ENCODE measurements at regions not wholly inside any gene's neighbourhood (a gene's known extent, or its start where the extent isn't known, plus 50 kb on each side); places are given as distances from the start of the nearest gene placed in this dataset.

DNA sequence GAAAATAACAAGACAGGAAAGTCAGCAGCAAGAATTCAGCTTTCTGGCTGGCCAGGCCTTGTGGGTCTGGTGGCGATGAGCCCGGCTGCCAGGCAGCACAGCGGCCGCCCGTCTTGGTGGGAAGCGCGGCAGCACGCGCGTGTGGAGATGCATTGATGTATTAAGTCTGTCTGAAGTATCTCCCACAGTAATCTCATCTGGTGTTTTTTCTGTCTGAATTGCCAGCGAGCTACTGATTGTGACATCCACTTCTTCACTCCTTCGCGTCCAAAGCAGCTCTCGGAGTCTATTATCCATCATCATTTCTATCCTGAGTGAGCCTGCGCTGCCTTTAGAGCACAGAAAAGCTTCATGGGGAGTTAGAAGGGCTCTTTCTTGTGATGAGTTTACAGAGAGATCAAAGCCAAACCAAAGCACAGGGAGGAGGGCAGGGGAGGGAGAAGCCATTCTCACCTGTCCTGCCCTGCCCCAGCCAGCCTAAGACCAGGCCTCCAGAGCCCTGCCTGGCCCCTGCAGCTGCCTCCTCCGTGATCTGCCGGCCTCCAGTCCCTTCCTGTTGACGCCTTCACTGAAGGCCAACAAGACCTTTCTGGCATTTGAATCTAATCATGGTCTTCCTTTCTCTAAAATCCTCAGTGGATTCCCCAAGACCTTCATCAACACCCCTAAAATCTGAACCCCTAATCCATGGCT lies 1419.0 kb downstream of the TBC1D22A start:
- TF ChIP-seq, protein P1, sequence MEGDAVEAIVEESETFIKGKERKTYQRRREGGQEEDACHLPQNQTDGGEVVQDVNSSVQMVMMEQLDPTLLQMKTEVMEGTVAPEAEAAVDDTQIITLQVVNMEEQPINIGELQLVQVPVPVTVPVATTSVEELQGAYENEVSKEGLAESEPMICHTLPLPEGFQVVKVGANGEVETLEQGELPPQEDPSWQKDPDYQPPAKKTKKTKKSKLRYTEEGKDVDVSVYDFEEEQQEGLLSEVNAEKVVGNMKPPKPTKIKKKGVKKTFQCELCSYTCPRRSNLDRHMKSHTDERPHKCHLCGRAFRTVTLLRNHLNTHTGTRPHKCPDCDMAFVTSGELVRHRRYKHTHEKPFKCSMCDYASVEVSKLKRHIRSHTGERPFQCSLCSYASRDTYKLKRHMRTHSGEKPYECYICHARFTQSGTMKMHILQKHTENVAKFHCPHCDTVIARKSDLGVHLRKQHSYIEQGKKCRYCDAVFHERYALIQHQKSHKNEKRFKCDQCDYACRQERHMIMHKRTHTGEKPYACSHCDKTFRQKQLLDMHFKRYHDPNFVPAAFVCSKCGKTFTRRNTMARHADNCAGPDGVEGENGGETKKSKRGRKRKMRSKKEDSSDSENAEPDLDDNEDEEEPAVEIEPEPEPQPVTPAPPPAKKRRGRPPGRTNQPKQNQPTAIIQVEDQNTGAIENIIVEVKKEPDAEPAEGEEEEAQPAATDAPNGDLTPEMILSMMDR (IDR thresholded peaks at IDR 0.05; ENCODE audit: extremely low read depth, missing control alignments), result no peak

DNA sequence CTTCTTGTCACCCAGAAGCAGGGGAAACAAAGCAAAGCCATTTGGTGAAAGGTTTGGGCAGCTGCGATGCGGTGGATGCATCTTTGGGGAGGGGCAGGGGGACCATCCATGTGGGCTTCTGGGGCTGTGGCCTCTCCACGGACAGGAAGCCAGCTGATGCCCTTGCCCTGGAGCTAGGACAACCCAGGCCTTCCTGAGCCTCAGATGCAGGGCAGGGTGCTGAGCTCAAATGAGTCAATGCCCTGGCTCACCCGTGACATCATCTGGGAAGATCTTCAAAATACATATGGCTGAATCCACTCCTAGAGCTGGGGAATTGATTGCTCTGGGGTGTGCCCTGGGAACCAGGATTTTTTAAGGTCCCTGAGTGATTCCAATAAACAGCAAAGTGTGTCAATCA lies 1418.2 kb downstream of the TBC1D22A start:
- TF ChIP-seq, protein P1 (IDR thresholded peaks at IDR 0.05; ENCODE audit: extremely low read depth, missing control alignments), result no peak
- DNase-seq (ENCODE audit: low spot score), result no peak

More for the DNA sequence above, 1419.0 kb downstream of the TBC1D22A start:
- no peak for DNase-seq (ENCODE audit: low spot score)

DNA sequence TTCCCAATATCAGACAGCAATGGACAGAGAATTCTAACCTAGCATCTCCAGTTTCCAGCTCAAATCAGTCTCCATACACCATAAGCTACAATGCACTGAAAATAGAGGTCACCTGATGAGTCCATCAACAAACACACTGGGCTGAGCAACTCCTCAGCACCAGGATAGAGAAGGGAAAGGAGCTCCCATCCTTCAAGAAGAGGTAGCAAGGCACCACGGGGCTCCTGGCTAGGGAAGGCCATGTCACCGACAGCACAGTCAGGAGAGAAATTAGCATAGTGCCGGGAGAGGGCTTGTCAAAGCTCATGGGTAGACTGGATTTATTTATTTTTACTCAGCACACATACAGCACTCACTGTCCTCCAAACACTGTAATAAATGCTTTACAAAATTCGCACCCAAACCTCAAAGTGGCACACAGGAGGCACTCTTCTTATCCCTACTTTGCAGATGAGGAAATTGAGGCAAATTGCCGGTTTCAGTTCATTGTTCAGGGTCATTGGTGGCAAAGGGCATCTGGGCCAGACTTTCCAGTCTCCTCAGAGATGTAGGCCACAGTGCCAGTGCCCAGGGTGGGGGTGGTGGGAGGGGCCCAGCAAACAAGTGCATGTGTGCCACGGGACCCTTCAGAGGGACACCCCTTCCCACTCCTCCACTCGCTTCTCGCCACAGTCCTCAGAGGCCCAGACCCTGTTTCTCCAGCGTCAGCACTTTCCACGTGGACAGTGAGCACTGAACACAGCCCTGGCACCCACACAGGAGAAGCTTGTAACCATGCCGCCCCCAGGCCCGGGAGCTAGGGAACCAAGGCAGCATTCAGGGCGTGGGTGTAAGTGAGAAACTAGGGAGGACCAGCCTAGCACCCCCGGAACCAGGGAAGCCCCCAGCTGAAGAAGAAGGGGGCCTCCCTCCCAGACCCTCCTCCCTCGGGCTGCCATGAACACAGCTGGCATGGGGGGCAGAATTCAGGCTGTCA lies 1417.4 kb downstream of the TBC1D22A start:
- TF ChIP-seq, protein P1 (IDR thresholded peaks at IDR 0.05; ENCODE audit: extremely low read depth, missing control alignments), result no peak
- no peak for DNase-seq (ENCODE audit: low spot score)

DNA sequence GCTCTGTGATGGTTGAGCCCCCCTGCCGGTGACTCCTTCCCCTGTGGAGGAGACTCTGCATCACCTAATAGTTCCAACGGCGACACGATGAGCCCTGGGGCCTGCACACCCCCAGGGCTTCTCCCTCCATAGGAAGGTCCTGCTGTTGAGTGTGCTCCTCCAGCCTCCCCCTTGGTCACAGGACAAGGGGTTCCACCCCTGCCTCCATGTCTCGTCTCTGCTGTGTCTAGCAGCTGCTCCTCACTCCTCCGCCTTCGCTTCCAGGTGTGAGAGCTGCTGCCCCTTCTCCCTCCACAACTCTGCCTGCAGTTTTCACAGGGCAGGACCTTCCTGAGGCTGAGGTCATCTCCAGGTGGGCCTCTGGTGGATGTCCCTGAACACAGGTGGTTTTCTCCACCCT lies 1416.1 kb downstream of the TBC1D22A start:
- DNase-seq (ENCODE audit: low spot score), result no peak
- TF ChIP-seq, protein P1 (IDR thresholded peaks at IDR 0.05; ENCODE audit: extremely low read depth, missing control alignments), result no peak

DNA sequence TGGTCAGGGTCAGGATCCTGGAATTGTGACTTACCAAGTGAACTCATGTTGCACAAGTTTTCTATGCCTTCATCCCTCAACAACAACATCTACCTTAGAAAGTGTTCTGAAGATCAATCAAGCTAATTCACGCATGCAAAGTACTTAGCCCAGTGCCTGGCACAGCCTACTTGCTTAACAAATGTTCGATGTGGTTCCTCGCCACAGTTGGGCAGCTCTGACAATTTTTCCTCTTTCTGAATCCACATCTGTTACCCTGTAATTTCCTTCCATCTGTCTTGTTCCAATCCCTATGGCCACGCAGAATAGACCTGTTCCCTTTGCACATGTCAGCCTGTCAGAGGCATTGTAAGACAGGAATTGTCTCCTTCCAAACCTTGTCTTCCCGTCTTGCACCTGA lies 1415.2 kb downstream of the TBC1D22A start:
- TF ChIP-seq, protein P1 (IDR thresholded peaks at IDR 0.05; ENCODE audit: extremely low read depth, missing control alignments), result no peak
- DNase-seq (ENCODE audit: low spot score), result no peak

DNA sequence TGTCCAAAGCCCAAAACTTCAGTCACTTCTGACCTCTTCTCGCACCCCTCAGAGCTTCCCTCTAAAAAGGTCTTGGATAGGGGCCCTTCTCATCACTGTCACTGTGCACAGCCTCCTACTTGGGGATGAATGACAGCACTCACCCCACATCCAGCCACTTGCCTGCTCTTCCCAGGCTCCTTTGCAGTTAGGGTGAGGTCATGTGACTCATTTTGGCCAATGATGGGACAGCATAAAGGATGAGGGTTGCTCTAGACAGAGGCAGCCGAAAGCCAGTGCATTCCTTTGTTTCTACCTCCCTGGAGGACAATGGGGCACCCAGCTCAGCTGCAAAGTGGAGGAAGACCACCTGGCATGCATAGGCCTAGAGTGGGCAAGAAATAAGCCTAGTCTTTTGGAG lies 1413.3 kb downstream of the TBC1D22A start:
- TF ChIP-seq, protein P1 (IDR thresholded peaks at IDR 0.05; ENCODE audit: extremely low read depth, missing control alignments), result no peak
- DNase-seq (ENCODE audit: low spot score), result no peak

DNA sequence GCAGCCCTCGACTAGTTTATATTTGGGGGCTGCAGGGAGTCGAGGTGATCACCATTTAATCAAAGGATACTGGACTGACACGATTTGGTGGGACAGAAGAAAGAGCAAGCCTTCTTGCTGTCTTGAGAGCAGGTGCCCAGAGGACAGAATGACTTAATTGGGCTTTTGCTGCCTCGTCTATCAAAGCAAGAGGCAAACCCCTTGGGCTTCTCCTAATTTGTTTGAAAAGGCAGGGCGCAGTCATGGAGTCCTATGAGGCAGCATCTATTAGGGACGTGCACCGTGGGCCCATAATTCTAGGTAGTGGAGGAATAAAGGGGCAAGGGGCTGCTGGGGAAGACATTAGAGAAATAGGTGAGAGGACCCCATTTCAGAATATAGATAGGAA lies 1411.3 kb downstream of the TBC1D22A start:
- TF ChIP-seq, protein P1 (IDR thresholded peaks at IDR 0.05; ENCODE audit: extremely low read depth, missing control alignments), result no peak
- no peak for DNase-seq (ENCODE audit: low spot score)

All from GM20000 (cell line).